ENCODE measurements at regions not wholly inside any gene's neighbourhood (a gene's known extent, or its start where the extent isn't known, plus 50 kb on each side); places are given as distances from the start of the nearest gene placed in this dataset.

DNA sequence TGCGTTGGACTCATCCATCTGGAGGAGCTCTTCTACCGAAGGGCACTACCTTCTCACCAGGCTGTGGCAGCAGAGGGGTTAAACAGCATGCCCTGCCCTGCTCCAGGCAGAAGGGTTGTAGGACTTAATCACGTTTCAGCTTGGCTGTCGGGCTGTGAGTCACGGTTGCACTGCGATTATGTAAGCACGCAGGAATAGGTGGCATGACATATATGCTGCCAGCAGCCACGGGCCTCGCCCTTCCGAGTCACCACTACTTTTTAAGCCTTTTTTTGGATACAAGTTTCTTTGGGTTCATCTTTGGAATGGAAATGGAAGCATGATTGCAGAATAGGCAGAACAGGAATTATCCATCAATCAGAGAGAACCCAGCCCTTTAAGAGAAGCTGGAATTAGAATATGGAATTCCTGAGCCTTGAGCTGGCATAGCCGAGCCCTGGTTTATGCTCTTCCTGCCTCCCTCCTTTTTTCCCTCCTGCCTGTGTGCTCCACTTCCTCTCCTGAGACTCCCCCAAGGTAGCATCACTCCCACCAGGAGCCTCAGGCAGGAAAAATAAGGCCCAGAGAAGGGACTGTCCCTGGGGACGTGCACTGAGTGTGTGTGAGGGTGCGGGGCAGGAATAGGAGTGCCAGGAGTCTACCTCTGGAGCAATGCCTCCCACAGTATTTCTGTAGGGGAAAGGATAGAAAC, 86.8 kb downstream of the SEMA4F start:
- peak in 1 of 3 donors; percentile 88 for TF ChIP-seq POLR2AphosphoS5 (IDR thresholded peaks at IDR 0.05)
- TF ChIP-seq, protein P1, sequence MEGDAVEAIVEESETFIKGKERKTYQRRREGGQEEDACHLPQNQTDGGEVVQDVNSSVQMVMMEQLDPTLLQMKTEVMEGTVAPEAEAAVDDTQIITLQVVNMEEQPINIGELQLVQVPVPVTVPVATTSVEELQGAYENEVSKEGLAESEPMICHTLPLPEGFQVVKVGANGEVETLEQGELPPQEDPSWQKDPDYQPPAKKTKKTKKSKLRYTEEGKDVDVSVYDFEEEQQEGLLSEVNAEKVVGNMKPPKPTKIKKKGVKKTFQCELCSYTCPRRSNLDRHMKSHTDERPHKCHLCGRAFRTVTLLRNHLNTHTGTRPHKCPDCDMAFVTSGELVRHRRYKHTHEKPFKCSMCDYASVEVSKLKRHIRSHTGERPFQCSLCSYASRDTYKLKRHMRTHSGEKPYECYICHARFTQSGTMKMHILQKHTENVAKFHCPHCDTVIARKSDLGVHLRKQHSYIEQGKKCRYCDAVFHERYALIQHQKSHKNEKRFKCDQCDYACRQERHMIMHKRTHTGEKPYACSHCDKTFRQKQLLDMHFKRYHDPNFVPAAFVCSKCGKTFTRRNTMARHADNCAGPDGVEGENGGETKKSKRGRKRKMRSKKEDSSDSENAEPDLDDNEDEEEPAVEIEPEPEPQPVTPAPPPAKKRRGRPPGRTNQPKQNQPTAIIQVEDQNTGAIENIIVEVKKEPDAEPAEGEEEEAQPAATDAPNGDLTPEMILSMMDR (IDR thresholded peaks at IDR 0.05), result no peak

Measured in stomach (tissue), 4 donors.